H1 (cell line): ENCODE measurements at regions not wholly inside any gene's neighbourhood (a gene's known extent, or its start where the extent isn't known, plus 50 kb on each side); places are given as distances from the start of the nearest gene placed in this dataset.

Experiments used
- CTCF ChIA-PET: fragments of 300-600 bp; sonication (Branson Sonifier 250); formaldehyde crosslinking; loops from one replicate; lab custom pipeline; 2021; ENCODE audit not compliant: partially characterized antibody; lab: Charles Lee
- POLR2A ChIA-PET: fragments of 300-600 bp; sonication (Branson Sonifier 250); formaldehyde crosslinking; loops from one replicate; lab custom pipeline; 2021; ENCODE audit warnings: inconsistent platforms; ENCODE audit not compliant: partially characterized antibody; lab: Charles Lee
- DNase-seq, 2 experiments: peaks; one replicate each; pipeline versions ENCODE4 v3.0.0 to v3.0.0-alpha.2; 2010 to 2022; ENCODE audit warnings: low spot score in 2 of 2, low read depth in 1 of 2, mixed read lengths in 1 of 2
- FAIRE-seq: peaks from 2 replicates; lab custom pipeline; 2011; peaks lifted over from hg19 to GRCh38; lab: Jason Lieb, UNC
- H2AFZ ChIP-seq: 2 replicates; pipeline ENCODE4 v1.8.1; 2012; ENCODE audit warnings: low read length, inconsistent platforms
- H2AK5ac ChIP-seq: 2 replicates; pipeline ENCODE4 v1.6.1; 2013; ENCODE audit warnings: low read depth, low read length
- H2BK120ac ChIP-seq: replicated peaks from 2 replicates; pipeline ENCODE3; 2013; ENCODE audit warnings: low read depth, low read length, inconsistent platforms
- H2BK12ac ChIP-seq: 2 replicates; pipeline ENCODE4 v1.6.1; 2013; ENCODE audit warnings: low read depth, low read length
- H2BK15ac ChIP-seq: 2 replicates; pipeline ENCODE4 v1.6.1; 2013; ENCODE audit warnings: low read length
- H2BK20ac ChIP-seq: 2 replicates; pipeline ENCODE4 v1.6.1; 2013; ENCODE audit warnings: low read length
- H2BK5ac ChIP-seq: 2 replicates; pipeline ENCODE4 v1.6.1; 2013; ENCODE audit warnings: low read depth, low read length
- H3K14ac ChIP-seq: 2 replicates; pipeline ENCODE4 v1.6.1; 2013; ENCODE audit warnings: inconsistent platforms; ENCODE audit not compliant: insufficient read length
- H3K18ac ChIP-seq: 2 replicates; pipeline ENCODE4 v1.6.1; 2013; ENCODE audit warnings: low read length; ENCODE audit errors: extremely low read depth
- H3K23ac ChIP-seq: 2 replicates; pipeline ENCODE4 v1.6.1; 2013; ENCODE audit warnings: inconsistent platforms; ENCODE audit not compliant: insufficient read length
- H3K23me2 ChIP-seq: 2 replicates; pipeline ENCODE4 v1.6.1; 2013; ENCODE audit warnings: low read depth, low read length
- H3K27ac ChIP-seq: 2 replicates; pipeline ENCODE4 v1.6.1; 2011; ENCODE audit warnings: low read depth, low read length, inconsistent platforms
- H3K27me3 ChIP-seq, 4 experiments: replicated peaks in 1 of 4; 1 replicate in 1 of 4; 2 replicates in 3 of 4; pipeline versions ENCODE4 v1.6.1 to v1.8.1; 2011 to 2013; ENCODE audit warnings: low read length in 3 of 4, mild to moderate bottlenecking in 3 of 4, inconsistent platforms in 2 of 4, mixed read lengths in 2 of 4, moderate library complexity in 1 of 4; ENCODE audit not compliant: control insufficient read depth in 3 of 4, insufficient read depth in 3 of 4; ENCODE audit errors: extremely low read depth in 1 of 4
- H3K36me3 ChIP-seq, 4 experiments: 2 replicates each; pipeline versions ENCODE4 v1.6.1 to v1.8.1; 2011 to 2013; ENCODE audit warnings: mild to moderate bottlenecking in 4 of 4, low read length in 3 of 4, moderate library complexity in 2 of 4, control low read depth in 1 of 4, inconsistent platforms in 1 of 4; ENCODE audit not compliant: insufficient read depth in 4 of 4, control insufficient read depth in 2 of 4
- H3K4ac ChIP-seq: replicated peaks from 2 replicates; pipeline ENCODE3; 2013; ENCODE audit warnings: low read length, low read depth, mixed read lengths, inconsistent platforms; ENCODE audit not compliant: insufficient read length
- H3K4me1 ChIP-seq, 4 experiments: replicated peaks in 1 of 4; 1 replicate in 1 of 4; 2 replicates in 3 of 4; pipeline versions ENCODE4 v1.6.1 to v1.8.1; 2011 to 2013; ENCODE audit warnings: low read length in 3 of 4, inconsistent platforms in 2 of 4, mixed read lengths in 1 of 4; ENCODE audit not compliant: insufficient read depth in 4 of 4, control insufficient read depth in 3 of 4
- H3K4me2 ChIP-seq, 2 experiments: 2 replicates each; pipeline versions ENCODE4 v1.6.1 to v1.8.1; 2011 to 2013; ENCODE audit warnings: low read depth in 2 of 2, low read length in 2 of 2, control low read depth in 1 of 2, inconsistent platforms in 1 of 2, mild to moderate bottlenecking in 1 of 2; ENCODE audit not compliant: insufficient read depth in 1 of 2
- H3K4me3 ChIP-seq, 4 experiments: fragments of 200-600, 300-600 bp in 1 of 4; sonication (generic), shearing (Covaris generic), sonication (Bioruptor Twin) in 1 of 4; 2 replicates each; pipeline versions ENCODE4 v1.5.1 to v1.8.1; 2011 to 2016; ENCODE audit warnings: low read length in 4 of 4, low read depth in 3 of 4, control low read depth in 2 of 4, inconsistent platforms in 2 of 4, mild to moderate bottlenecking in 2 of 4, mixed read lengths in 1 of 4, moderate library complexity in 1 of 4; ENCODE audit not compliant: insufficient read depth in 2 of 4; ENCODE audit errors: extremely low read depth in 1 of 4
- H3K56ac ChIP-seq: replicated peaks from 2 replicates; pipeline ENCODE3; 2013; ENCODE audit warnings: low read depth, mild to moderate bottlenecking, mixed read lengths, low read length, inconsistent platforms; ENCODE audit not compliant: insufficient read length
- H3K79me1 ChIP-seq: 2 replicates; pipeline ENCODE4 v1.6.1; 2013; ENCODE audit warnings: low read depth, low read length, control low read depth
- H3K79me2 ChIP-seq, 2 experiments: 2 replicates each; pipeline versions ENCODE4 v1.6.1 to v1.8.1; 2012 to 2013; ENCODE audit warnings: low read length in 2 of 2, mild to moderate bottlenecking in 2 of 2, inconsistent platforms in 1 of 2; ENCODE audit not compliant: insufficient read depth in 2 of 2, control insufficient read depth in 1 of 2
- H3K9ac ChIP-seq, 4 experiments: replicated peaks in 1 of 4; 1 replicate in 1 of 4; 2 replicates in 3 of 4; pipeline versions ENCODE4 v1.6.1 to v1.8.1; 2011 to 2013; ENCODE audit warnings: low read depth in 3 of 4, low read length in 3 of 4, control low read depth in 2 of 4, mild to moderate bottlenecking in 2 of 4, moderate library complexity in 2 of 4, inconsistent platforms in 1 of 4; ENCODE audit errors: extremely low read depth in 1 of 4
- H3K9me3 ChIP-seq, 2 experiments: 2 replicates each; pipeline versions ENCODE4 v1.6.1 to v1.8.1; 2012 to 2013; ENCODE audit warnings: mild to moderate bottlenecking in 2 of 2, moderate library complexity in 2 of 2, control low read depth in 1 of 2, inconsistent platforms in 1 of 2, low read depth in 1 of 2, low read length in 1 of 2, mixed read lengths in 1 of 2; ENCODE audit not compliant: insufficient read depth in 2 of 2
- H4K20me1 ChIP-seq, 2 experiments: replicated peaks in 1 of 2; 2 replicates each; pipeline versions ENCODE3 to v1.8.1; 2011 to 2013; ENCODE audit warnings: inconsistent platforms in 2 of 2, low read length in 2 of 2, mild to moderate bottlenecking in 1 of 2; ENCODE audit not compliant: insufficient read depth in 2 of 2, control insufficient read depth in 1 of 2
- H4K5ac ChIP-seq: 2 replicates; pipeline ENCODE4 v1.6.1; 2013; ENCODE audit warnings: low read length, low read depth, mixed read lengths, inconsistent platforms; ENCODE audit not compliant: insufficient read length
- H4K8ac ChIP-seq: 2 replicates; pipeline ENCODE4 v1.8.0; 2013; ENCODE audit warnings: mild to moderate bottlenecking, moderate library complexity, low read length, inconsistent platforms; ENCODE audit not compliant: insufficient read depth; ENCODE audit errors: extremely low read depth
- H4K91ac ChIP-seq: replicated peaks from 2 replicates; pipeline ENCODE3; 2013; ENCODE audit warnings: low read length, mixed read lengths, inconsistent platforms; ENCODE audit not compliant: insufficient read length
- ASH2L ChIP-seq: fragments of 200-600, 300-600 bp; sonication (generic); IDR thresholded peaks from one replicate; pipeline ENCODE4 v1.7.1; 2017; ENCODE audit warnings: low read length
- BACH1 ChIP-seq: IDR thresholded peaks from 2 replicates; pipeline ENCODE4 v1.6.1; 2012; ENCODE audit warnings: low read length, improper control_type of control experiment
- CTBP2 ChIP-seq: IDR thresholded peaks from 2 replicates; pipeline ENCODE4 v1.7.0; 2011; ENCODE audit warnings: borderline replicate concordance, mild to moderate bottlenecking, moderate library complexity, mixed read lengths, low read length; ENCODE audit not compliant: insufficient read depth, insufficient read length
- EGR1 ChIP-seq: IDR thresholded peaks from 2 replicates; pipeline ENCODE4 v1.6.1; 2011; ENCODE audit warnings: low read depth, low read length, borderline replicate concordance
- HDAC2 ChIP-seq, 2 experiments: fragments of 300-600 bp in 1 of 2; sonication (generic) in 1 of 2; IDR thresholded peaks; 2 replicates each; pipeline ENCODE4 v1.6.1; 2011 to 2012; ENCODE audit warnings: low read depth in 2 of 2, low read length in 2 of 2, mild to moderate bottlenecking in 2 of 2, moderate library complexity in 2 of 2, borderline replicate concordance in 1 of 2, inconsistent platforms in 1 of 2
- HDAC6 ChIP-seq: IDR thresholded peaks from one replicate; pipeline ENCODE4 v1.7.1; 2012; ENCODE audit warnings: low read depth, mild to moderate bottlenecking, inconsistent platforms, low read length, moderate library complexity
- JUN ChIP-seq: IDR thresholded peaks from 2 replicates; pipeline ENCODE4 v1.6.1; 2011; ENCODE audit warnings: low read depth, mild to moderate bottlenecking, improper control_type of control experiment, low read length
- POLR2A ChIP-seq, 2 experiments: IDR thresholded peaks; 1 replicate in 1 of 2; 2 replicates in 1 of 2; pipeline ENCODE4 v1.6.1; 2011; ENCODE audit warnings: low read depth in 2 of 2, low read length in 2 of 2, mild to moderate bottlenecking in 2 of 2; ENCODE audit errors: control extremely low read depth in 1 of 2
- RBBP5 ChIP-seq: IDR thresholded peaks from 2 replicates; pipeline ENCODE4 v1.7.1; 2012; ENCODE audit warnings: low read depth, mild to moderate bottlenecking, inconsistent platforms, low read length, moderate library complexity, borderline replicate concordance
- RFX5 ChIP-seq: IDR thresholded peaks from 2 replicates; pipeline ENCODE4 v1.6.1; 2011; ENCODE audit warnings: low read depth, low read length, improper control_type of control experiment, borderline replicate concordance
- RNF2 ChIP-seq: fragments of 200-900, 300-1000 bp; sonication (generic); IDR thresholded peaks from 2 replicates; pipeline ENCODE4 v1.7.1; 2016; ENCODE audit warnings: borderline replicate concordance, low read depth, mild to moderate bottlenecking, antibody characterized with exemption, low read length; ENCODE audit not compliant: poor library complexity, severe bottlenecking; ENCODE audit errors: missing control alignments
- SIN3A ChIP-seq, 2 experiments: IDR thresholded peaks in 1 of 2; conservative IDR thresholded peaks in 1 of 2; 2 replicates each; pipeline ENCODE4 v1.6.1; 2011 to 2012; ENCODE audit warnings: low read length in 2 of 2, improper control_type of control experiment in 1 of 2, low read depth in 1 of 2, mild to moderate bottlenecking in 1 of 2
- SP1 ChIP-seq: IDR thresholded peaks from 2 replicates; pipeline ENCODE4 v1.6.1; 2011; ENCODE audit warnings: low read depth, low read length
- SP2 ChIP-seq: IDR thresholded peaks from 2 replicates; pipeline ENCODE4 v1.6.1; 2012; ENCODE audit warnings: mild to moderate bottlenecking, low read length, inconsistent platforms
- WGBS, 2 experiments: shearing (Covaris generic) in 1 of 2; methylation state at CpG; one replicate each; pipeline versions ENCODE4 v1.1.6 to v1.1.7; 2013 to 2015; ENCODE audit warnings: low lambda C conversion rate in 2 of 2, mixed read lengths in 2 of 2, inconsistent platforms in 1 of 2, low coverage in 1 of 2, missing lambda C conversion rate in 1 of 2; ENCODE audit not compliant: insufficient replicate concordance in 2 of 2, insufficient coverage in 1 of 2, insufficient read length in 1 of 2; ENCODE audit errors: extremely low coverage in 1 of 2, missing lambda C conversion rate in 1 of 2; 5-methylcytosine and 5-hydroxymethylcytosine counted together
- TF ChIP-seq, protein P1 (sequence below): IDR thresholded peaks from 2 replicates; pipeline ENCODE4 v1.6.1; 2012; ENCODE audit warnings: inconsistent platforms

DNA sequence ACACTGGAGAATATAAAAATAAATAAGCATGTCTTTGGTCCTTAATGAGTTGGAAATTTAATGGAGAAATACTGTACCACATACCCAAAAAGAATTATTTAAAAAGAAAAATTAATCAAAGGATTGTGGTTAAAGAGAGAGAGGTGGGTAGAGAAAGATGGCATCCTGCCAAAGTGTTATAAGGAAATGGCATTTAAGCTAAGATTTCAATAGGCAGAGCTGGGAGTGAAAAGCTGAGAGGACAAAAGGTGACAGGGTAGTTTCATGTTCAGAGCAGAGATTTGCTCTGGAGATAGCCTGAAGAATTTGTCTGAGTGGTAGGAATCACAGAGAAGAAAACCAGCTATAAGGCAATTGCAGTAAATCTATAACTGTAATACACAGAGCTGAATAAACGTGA is 181.0 kb downstream of the SI start:
- H3K4me3 ChIP-seq = no peak overlapping the region
- H4K91ac ChIP-seq = no peak overlapping the region
- no peak overlapping the region for H3K18ac ChIP-seq
- H3K79me2 ChIP-seq = no peaks in the 10 kb centered on the region
- no peak for DNase-seq
- H3K23ac ChIP-seq = no peak overlapping the region
- no peak overlapping the region for H2AFZ ChIP-seq
- no peaks in the 10 kb centered on the region for H3K27me3 ChIP-seq
- no peak overlapping the region for H3K14ac ChIP-seq
- no peak overlapping the region for H2BK120ac ChIP-seq
- POLR2A ChIA-PET = no interaction called here
- 89% methylated on average over 1 of the region's 1 CpG; no CpG with 5 or more reads in 1 of the 2 experiments for WGBS, 2 experiments
- H3K79me1 ChIP-seq = no peaks in the 10 kb centered on the region
- H3K27ac ChIP-seq = no peak overlapping the region
- H2BK15ac ChIP-seq = no peak overlapping the region
- H3K4ac ChIP-seq = no peak overlapping the region
- no peaks in the 10 kb centered on the region for H3K36me3 ChIP-seq
- H3K4me1 ChIP-seq = no peaks in the 10 kb centered on the region
- H3K4me2 ChIP-seq = no peak overlapping the region
- H3K9me3 ChIP-seq = no peaks in the 10 kb centered on the region
- no peak overlapping the region for H4K5ac ChIP-seq
- H3K56ac ChIP-seq = no peak overlapping the region
- H3K23me2 ChIP-seq = no peaks in the 10 kb centered on the region
- H4K8ac ChIP-seq = no peak overlapping the region
- no peak overlapping the region for H2AK5ac ChIP-seq
- no peak overlapping the region for H3K9ac ChIP-seq
- CTCF ChIA-PET = interaction anchor here (1.8 kb wide), 1 partner anchor 9 kb away, joined by 4 read pairs; no protein-coding TSS in a partner anchor
- no peaks in the 10 kb centered on the region for H4K20me1 ChIP-seq
- H2BK20ac ChIP-seq = no peak overlapping the region
- H2BK5ac ChIP-seq = no peak overlapping the region
- FAIRE-seq = no peak
- no peak overlapping the region for H2BK12ac ChIP-seq
- no peak for TF ChIP-seq HDAC6
- no peak for TF ChIP-seq HDAC2 (IDR thresholded peaks at IDR 0.05; ENCODE audit: borderline replicate concordance in 1 of 2, low read depth in 2 of 2, low read length in 2 of 2)
- no peak for TF ChIP-seq RFX5
- TF ChIP-seq POLR2A (IDR thresholded peaks at IDR 0.05; ENCODE audit: control extremely low read depth in 1 of 2, low read depth in 2 of 2, low read length in 2 of 2) = no peak
- no peak for TF ChIP-seq CTBP2
- TF ChIP-seq BACH1 = no peak
- no peak for TF ChIP-seq EGR1
- no peak for TF ChIP-seq RNF2
- TF ChIP-seq RBBP5 = no peak
- no peak for TF ChIP-seq SIN3A (conservative IDR thresholded peaks at IDR 0.05 in 1 of 2, IDR thresholded peaks at IDR 0.05 in 1 of 2; ENCODE audit: low read depth in 1 of 2, low read length in 2 of 2)
- TF ChIP-seq JUN = no peak
- no peak for TF ChIP-seq ASH2L
- no peak for TF ChIP-seq SP2
- TF ChIP-seq, protein P1, sequence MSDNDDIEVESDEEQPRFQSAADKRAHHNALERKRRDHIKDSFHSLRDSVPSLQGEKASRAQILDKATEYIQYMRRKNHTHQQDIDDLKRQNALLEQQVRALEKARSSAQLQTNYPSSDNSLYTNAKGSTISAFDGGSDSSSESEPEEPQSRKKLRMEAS = no peak
- TF ChIP-seq SP1 = no peak
